GM19043 (cell line): ENCODE measurements at regions not wholly inside any gene's neighbourhood (a gene's known extent, or its start where the extent isn't known, plus 50 kb on each side); places are given as distances from the start of the nearest gene placed in this dataset.
"Not testable (repeated sequence)": the region's sequence is repeated elsewhere in the genome, so short reads cannot be mapped to it uniquely, and the experiment has no call there.

ENCODE experiments used
- ATAC-seq: cut with Tn5 transposase; IDR thresholded peaks from one replicate; pipeline ENCODE4 v1.9.1; 2021; ENCODE audit warnings: low read depth; ENCODE audit not compliant: unreplicated experiment

DNA sequence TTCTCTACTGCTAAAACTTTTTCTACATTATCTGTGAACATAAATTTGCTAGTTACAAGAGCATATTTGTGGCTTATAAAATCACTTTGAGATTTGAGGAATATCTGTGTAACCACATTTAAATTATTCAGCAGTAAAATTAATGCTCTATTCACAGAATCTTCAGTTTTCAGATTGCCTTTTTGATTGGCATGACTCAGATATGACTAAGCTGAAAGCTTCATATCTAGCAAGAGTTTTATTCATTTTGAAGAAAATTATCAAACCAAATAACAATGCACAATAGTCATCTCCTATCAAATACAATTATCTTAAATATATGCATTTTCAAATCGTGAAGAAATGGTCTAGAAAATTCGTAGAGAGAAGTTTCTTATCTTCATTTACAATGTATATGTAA is 1498.2 kb upstream of the B3GALT2 start:
- ATAC-seq, result no peak

DNA sequence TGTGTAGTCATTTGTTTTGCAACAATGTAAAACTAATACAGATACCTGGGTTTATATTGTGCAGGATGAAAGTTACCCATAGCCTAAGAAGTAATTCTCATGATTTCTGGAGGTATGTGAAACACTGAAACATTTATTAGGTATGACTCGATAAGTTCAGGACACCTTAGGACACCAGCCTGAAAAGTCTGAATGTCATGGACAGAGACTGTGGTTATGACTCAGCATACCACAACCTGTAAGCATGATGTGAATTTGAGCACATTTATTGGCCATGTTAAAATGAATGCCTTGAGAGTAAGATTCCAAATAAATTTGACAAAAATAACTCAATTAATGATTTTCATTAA is 1471.7 kb upstream of the B3GALT2 start:
- ATAC-seq, result no peak

DNA sequence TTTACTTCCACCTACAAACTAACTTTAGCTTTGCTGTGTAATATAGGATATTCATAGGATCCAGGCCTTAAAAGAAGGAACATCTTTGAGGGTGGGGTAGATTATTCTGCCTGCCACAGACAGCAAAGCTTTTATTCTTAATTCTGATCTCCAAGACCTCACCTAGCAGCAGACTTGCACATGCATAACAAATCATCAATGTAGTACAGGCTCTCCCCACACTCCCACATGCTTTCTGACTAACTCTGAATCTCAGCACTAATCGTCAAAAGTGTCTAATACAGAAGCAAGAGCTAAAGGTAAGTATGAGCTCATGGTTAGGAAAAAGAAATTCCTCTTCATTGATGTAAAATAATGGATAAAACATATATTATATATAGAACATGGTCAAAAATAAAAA is 1468.5 kb upstream of the B3GALT2 start:
- no peak for ATAC-seq

DNA sequence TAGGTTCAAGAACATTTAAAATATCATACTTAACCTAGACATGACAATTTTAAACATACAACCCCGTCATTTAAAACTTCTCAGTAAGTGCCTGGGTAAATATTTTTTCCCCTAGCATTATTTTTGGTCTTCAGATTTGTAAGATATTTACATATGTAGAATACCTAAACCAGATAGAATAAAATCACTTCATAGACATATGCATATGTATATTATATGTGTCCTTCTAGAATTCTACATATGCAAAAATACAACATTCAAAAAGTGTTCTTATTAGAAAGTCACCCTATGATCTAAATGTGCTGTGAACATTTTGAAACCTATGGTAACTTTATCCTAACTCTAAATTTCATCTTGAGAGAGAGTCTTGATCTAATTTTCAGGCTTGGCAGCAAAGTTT is 1467.0 kb upstream of the B3GALT2 start:
- ATAC-seq, result no peak

- ATAC-seq, result no peak
Observed at GRCh38 chr1:194647118-194647517, 1460.7 kb upstream of the B3GALT2 start.

DNA sequence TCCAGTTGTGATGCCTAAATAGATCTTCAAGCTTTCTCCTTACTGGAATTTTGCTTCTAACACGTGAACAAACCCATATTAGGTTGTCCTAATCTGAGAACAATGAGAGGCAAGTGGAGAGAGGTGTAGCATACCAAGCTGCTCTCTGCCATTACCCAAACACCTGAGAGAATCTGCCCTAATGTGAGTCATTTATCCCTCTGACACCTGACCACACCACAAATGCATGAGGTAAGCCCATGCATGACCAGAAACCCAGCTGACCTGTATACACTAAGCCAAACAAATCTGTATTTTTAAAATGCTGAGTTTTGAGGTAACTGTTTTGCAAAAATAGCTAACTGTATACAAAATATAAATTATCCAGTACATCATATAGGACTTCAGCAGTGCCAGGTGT is 1458.1 kb upstream of the B3GALT2 start:
- no peak for ATAC-seq

GRCh38 chr1:194640322-194640721 is 1453.9 kb upstream of the B3GALT2 start:
- ATAC-seq, result no peak

DNA sequence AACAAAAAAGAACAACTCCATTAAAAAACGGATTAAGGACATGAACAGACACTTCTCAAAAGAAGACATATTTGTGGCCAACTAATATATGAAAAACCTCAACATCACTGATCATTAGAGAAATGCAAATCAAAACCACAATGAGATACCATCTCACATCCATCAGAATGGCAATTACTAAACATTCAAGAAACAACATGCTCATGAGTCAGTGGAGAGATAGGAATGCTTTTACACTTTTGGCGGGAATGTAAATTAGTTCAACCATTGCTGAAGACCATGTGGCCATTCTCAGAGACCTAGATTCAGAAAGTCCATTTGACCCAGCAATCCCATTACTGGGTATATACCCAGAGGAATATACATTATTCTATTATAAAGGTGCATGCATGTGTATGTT is 1442.6 kb upstream of the B3GALT2 start:
- no peak for ATAC-seq

DNA sequence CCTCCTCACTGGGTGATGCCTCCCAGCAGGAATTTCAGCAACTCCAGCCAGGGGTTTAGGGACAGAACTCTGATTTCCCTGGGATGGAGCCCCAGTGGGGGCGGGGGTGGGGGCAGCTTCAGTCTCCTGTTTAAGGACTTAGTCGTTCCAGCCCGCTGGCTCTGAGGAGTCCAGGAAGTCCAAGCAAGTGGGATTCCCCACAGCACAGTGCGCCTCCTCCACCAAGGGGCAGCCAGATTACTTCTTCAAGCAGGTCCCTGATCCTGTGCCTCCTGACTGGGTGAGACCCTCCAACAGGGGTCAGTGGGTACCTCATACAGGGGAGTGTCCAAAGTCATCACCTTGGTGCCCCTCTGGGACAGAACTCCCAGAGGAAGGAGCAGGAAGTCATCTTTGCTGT is 1438.4 kb upstream of the B3GALT2 start:
- ATAC-seq, result no peak

- ATAC-seq, result no peak
Observed at GRCh38 chr1:194618101-194618500, 1431.7 kb upstream of the B3GALT2 start.

- ATAC-seq, result not testable (repeated sequence)
Observed at GRCh38 chr1:194617272-194617671, 1430.9 kb upstream of the B3GALT2 start.

GRCh38 chr1:194616835-194617234 is 1430.4 kb upstream of the B3GALT2 start:
- ATAC-seq, result no peak

GRCh38 chr1:194602184-194602583 is 1415.8 kb upstream of the B3GALT2 start:
- ATAC-seq, result no peak

DNA sequence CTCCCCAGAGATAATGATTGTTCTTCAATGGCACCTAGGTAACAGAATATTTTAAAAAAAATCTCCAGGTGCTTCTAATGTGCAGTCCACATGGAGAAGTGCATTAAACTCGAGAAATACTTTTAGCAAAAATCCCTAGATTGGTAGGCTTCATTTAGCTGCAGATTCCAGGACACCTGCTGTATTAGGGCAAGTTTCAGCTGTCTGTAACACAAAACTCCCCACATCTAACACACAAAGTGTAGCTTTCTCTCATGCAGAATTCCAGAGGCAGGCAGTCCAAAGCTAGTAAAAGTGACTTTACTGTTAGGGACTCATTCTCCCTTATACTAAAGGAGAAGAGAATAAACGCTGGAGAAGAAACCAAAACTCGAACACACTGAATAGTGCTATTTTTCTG is 1414.3 kb upstream of the B3GALT2 start:
- ATAC-seq, result no peak

DNA sequence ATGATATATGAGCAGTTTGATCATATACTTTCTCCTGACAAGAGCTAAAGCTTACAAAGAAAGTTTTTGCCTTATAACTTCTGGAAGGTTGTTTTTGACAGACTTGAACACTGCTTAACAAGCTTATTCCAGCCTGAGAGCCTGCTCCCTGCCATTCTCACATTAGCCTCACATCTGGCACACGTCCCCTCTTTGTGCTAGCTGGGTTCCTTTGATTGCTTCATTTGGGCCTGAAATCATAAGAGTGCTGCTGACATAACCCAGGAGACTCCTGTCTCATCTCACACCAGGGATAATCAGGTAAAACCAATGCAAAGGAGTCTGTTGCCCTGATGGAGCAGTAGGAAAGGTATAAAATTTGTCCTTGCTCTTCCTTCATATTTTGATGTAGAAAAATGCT is 1411.7 kb upstream of the B3GALT2 start:
- ATAC-seq, result no peak

GRCh38 chr1:194586302-194586701 is 1399.9 kb upstream of the B3GALT2 start:
- ATAC-seq, result no peak

GRCh38 chr1:194584052-194584451 is 1397.6 kb upstream of the B3GALT2 start:
- ATAC-seq, result no peak

DNA sequence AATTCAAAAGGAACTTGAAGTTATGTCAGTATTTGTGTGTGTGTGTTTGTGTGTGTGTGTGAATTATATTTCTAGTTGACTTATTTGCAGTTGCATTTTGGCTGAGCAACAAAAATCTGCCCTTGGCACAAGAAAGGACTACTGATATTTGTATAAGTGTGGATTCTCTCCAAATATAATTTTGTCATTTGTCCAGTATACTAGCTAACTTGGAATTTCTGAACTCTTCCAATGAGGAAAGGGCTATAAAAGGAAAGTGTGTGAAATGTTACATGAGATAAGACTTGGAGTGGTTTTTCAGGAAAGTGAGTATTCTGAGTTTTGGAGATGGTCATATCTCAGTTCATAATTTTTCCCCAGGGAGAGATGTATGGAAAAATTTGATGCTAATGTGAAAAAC is 1384.1 kb upstream of the B3GALT2 start:
- ATAC-seq, result no peak

- ATAC-seq, result no peak
Observed at GRCh38 chr1:194568610-194569009, 1382.2 kb upstream of the B3GALT2 start.

DNA sequence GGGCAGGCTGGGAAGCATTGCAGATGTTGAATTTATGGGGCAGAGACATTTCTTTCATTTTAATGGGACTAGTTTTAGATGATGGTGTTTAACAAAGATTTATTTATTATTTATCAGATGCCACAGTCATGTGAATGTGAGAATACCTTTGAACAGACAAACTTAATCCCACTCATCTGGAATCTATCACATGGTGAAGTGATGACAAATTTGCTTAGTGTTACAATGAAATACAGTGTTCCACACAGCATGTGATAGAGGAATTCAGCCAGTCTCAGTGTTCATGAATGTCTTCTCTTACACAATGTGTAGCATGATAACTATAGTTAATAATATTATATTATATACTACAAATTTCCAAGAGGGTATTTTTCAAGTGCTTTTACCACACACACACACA is 1361.7 kb upstream of the B3GALT2 start:
- no peak for ATAC-seq

DNA sequence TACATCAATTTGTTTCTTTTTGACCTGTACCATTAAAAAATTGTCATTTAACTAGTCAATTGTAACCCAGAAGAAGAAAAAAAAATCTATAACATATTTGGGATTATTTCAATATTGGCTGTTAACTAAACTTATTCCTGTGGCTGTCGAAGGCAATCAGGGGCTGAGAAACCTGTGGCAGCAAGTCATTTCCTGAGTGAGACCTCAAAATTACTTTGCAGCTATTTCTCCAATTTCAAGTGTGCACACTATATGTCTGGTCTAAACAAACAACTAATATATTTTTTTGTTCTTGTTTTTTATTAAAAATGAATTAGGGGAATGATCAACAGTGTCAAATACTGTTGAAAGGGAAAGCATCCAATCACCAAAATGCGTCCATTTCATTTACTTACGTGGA is 1357.6 kb upstream of the B3GALT2 start:
- ATAC-seq, result no peak

GRCh38 chr1:194538453-194538852 is 1352.0 kb upstream of the B3GALT2 start:
- ATAC-seq, result no peak

DNA sequence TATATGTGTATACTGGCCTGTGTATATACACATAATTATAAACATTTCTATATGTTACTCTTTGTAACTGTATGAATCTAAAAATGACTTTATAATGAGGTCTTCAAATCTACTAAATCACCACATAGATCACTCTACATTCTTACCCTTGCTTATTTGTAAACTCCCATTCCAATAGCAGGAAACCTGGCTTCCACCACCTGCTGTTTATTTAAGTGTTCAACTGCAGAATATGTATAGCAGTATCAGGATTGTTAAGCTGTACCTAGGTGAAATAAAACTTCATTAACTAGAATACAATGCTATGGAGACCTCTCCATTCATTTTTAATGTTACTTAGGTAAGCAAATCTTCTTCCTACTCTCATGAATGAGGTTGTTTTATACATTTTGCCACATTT is 1351.1 kb upstream of the B3GALT2 start:
- no peak for ATAC-seq

- no peak for ATAC-seq
Observed at GRCh38 chr1:194535369-194535768, 1349.0 kb upstream of the B3GALT2 start.
